ENCODE measurements at regions not wholly inside any gene's neighbourhood (a gene's known extent, or its start where the extent isn't known, plus 50 kb on each side); places are given as distances from the start of the nearest gene placed in this dataset.

DNA sequence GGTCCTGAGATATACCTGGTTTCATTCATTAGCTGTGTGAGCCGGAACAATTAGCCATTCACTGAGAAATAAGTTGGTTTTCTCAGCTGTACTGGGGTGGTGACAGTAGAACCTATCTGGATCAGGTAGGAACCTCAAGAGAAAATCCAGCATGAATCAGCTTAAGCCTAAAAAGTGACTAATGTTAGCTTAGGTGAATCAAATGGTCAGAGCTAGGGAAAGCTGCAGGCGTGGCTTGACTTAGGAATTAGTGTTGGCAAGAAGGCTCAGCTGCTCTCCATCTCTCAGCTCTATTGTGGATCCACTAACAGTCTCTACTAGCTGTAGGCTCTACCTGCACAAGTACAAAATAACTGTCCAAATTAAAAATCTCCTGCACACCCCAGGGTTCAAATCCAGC is 1025.5 kb downstream of the RAB28 start:
- TF ChIP-seq, protein P1, sequence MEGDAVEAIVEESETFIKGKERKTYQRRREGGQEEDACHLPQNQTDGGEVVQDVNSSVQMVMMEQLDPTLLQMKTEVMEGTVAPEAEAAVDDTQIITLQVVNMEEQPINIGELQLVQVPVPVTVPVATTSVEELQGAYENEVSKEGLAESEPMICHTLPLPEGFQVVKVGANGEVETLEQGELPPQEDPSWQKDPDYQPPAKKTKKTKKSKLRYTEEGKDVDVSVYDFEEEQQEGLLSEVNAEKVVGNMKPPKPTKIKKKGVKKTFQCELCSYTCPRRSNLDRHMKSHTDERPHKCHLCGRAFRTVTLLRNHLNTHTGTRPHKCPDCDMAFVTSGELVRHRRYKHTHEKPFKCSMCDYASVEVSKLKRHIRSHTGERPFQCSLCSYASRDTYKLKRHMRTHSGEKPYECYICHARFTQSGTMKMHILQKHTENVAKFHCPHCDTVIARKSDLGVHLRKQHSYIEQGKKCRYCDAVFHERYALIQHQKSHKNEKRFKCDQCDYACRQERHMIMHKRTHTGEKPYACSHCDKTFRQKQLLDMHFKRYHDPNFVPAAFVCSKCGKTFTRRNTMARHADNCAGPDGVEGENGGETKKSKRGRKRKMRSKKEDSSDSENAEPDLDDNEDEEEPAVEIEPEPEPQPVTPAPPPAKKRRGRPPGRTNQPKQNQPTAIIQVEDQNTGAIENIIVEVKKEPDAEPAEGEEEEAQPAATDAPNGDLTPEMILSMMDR (IDR thresholded peaks at IDR 0.05; ENCODE audit: low read depth, low read length), result no peak
- no peak for TF ChIP-seq EZH2phosphoT487 (IDR thresholded peaks at IDR 0.05; ENCODE audit: low read depth)
